H1 (cell line): ENCODE measurements at regions not wholly inside any gene's neighbourhood (a gene's known extent, or its start where the extent isn't known, plus 50 kb on each side); places are given as distances from the start of the nearest gene placed in this dataset.

Experiments used
- SIRT6 ChIP-seq: IDR thresholded peaks from one replicate; pipeline ENCODE4 v1.7.1; 2012; ENCODE audit warnings: low read length, inconsistent platforms
- TF ChIP-seq, protein P1 (sequence below): IDR thresholded peaks from 2 replicates; pipeline ENCODE4 v1.6.1; 2011; ENCODE audit warnings: low read length, improper control_type of control experiment

DNA sequence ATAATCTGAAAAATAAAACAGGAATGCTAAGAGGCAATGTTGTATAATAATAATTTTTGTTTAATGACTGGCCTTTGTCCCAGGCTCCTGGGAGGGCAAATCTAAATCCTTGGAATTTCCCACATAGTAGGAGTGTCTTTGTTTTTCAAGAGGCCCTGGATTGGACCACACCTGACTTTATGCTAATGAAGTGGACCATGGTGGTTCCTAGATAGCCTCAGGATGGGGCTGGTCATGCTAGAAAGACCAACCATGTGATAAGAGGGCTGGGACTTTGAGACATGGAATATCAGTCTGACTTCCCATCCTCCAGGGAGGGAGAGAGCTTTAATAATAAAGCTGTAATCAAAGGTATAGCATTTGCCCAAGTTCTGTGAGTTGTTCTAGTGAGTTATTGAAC, 138.2 kb upstream of the RAB4A start (continued):
- TF ChIP-seq, protein P1, sequence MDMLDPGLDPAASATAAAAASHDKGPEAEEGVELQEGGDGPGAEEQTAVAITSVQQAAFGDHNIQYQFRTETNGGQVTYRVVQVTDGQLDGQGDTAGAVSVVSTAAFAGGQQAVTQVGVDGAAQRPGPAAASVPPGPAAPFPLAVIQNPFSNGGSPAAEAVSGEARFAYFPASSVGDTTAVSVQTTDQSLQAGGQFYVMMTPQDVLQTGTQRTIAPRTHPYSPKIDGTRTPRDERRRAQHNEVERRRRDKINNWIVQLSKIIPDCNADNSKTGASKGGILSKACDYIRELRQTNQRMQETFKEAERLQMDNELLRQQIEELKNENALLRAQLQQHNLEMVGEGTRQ, result no peak
- no peak for TF ChIP-seq SIRT6
